OCI-LY3 (cell line): ENCODE measurements at regions not wholly inside any gene's neighbourhood (a gene's known extent, or its start where the extent isn't known, plus 50 kb on each side); places are given as distances from the start of the nearest gene placed in this dataset.

Source experiments
- H2AFZ ChIP-seq: fragments of 200-600, 300-600 bp; shearing (Covaris generic); 2 replicates; pipeline ENCODE4 v1.6.0; 2014; ENCODE audit warnings: antibody characterized with exemption, low read depth, low read length
- H3K27ac ChIP-seq: fragments of 200-600, 300-600 bp; sonication (generic); 2 replicates; pipeline ENCODE4 v1.5.1; 2014; ENCODE audit warnings: mild to moderate bottlenecking, low read length, moderate library complexity, mixed read lengths
- H3K27me3 ChIP-seq: fragments of 200-600, 300-600 bp; sonication (generic); 2 replicates; pipeline ENCODE4 v1.6.1; 2014; ENCODE audit warnings: low read depth, low read length, mixed read lengths
- H3K36me3 ChIP-seq: fragments of 200-600, 300-600 bp; sonication (generic); replicated peaks from 2 replicates; pipeline ENCODE3; 2014; ENCODE audit warnings: low read depth, low read length, mixed read lengths
- H3K4me1 ChIP-seq: fragments of 300-600, 200-600 bp; sonication (generic); 2 replicates; pipeline ENCODE4 v1.6.1; 2014; ENCODE audit warnings: low read length, mixed read lengths
- H3K4me2 ChIP-seq: fragments of 200-600, 300-600 bp; sonication (generic); 2 replicates; pipeline ENCODE4 v1.6.1; 2014; ENCODE audit warnings: low read length, mixed read lengths
- H3K4me3 ChIP-seq: fragments of 300-600, 200-600 bp; sonication (generic); 2 replicates; pipeline ENCODE4 v1.5.1; 2014; ENCODE audit warnings: antibody characterized with exemption, mild to moderate bottlenecking, low read length, moderate library complexity
- H3K79me2 ChIP-seq: fragments of 300-600, 200-600 bp; shearing (Covaris generic); 2 replicates; pipeline ENCODE4 v1.6.1; 2014; ENCODE audit warnings: mild to moderate bottlenecking, low read length, mixed read lengths
- H3K9ac ChIP-seq: fragments of 300-600, 200-600 bp; shearing (Covaris generic); 2 replicates; pipeline ENCODE4 v1.6.0; 2014; ENCODE audit warnings: mild to moderate bottlenecking, low read length, moderate library complexity
- H3K9me3 ChIP-seq: fragments of 200-600, 300-600 bp; shearing (Covaris generic); 2 replicates; pipeline ENCODE4 v1.6.1; 2014; ENCODE audit warnings: low read length, mixed read lengths; ENCODE audit not compliant: insufficient read depth
- H4K20me1 ChIP-seq: fragments of 200-600, 300-600 bp; sonication (generic); 2 replicates; pipeline ENCODE4 v1.6.1; 2016; ENCODE audit warnings: low read length, mixed read lengths; ENCODE audit not compliant: insufficient read depth
- EZH2phosphoT487 ChIP-seq: fragments of 200-600 bp; shearing (Covaris generic); IDR thresholded peaks from 2 replicates; pipeline ENCODE4 v1.6.1; 2018; ENCODE audit warnings: antibody characterized with exemption, mixed run types, low read depth
- TF ChIP-seq, protein P1 (sequence below): fragments of 200-600, 300-600 bp; sonication (generic); IDR thresholded peaks from 2 replicates; pipeline ENCODE4 v1.5.1; 2014; ENCODE audit warnings: antibody characterized with exemption, low read length, low read depth

DNA sequence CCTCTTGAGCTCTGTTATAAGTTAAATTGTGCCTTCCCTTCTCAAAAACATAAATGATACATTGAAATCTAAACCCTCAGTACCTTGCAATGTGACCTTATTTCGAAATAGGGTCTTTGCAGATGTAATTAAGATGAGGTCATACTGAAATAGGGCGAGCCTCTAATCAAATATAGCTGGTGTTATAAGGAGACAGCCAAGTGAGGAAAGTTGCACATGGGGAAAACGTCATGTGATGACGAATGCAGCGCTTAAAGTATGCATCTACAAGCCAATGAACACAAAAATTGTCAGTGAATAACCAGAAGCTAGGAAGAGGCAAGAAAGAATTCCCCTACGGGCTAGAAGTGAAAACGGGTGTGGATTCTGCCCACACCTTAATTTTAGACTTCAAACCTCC is 305.2 kb upstream of the FOXG1 start:
- H2AFZ ChIP-seq: no peak overlapping the region
- TF ChIP-seq, protein P1, sequence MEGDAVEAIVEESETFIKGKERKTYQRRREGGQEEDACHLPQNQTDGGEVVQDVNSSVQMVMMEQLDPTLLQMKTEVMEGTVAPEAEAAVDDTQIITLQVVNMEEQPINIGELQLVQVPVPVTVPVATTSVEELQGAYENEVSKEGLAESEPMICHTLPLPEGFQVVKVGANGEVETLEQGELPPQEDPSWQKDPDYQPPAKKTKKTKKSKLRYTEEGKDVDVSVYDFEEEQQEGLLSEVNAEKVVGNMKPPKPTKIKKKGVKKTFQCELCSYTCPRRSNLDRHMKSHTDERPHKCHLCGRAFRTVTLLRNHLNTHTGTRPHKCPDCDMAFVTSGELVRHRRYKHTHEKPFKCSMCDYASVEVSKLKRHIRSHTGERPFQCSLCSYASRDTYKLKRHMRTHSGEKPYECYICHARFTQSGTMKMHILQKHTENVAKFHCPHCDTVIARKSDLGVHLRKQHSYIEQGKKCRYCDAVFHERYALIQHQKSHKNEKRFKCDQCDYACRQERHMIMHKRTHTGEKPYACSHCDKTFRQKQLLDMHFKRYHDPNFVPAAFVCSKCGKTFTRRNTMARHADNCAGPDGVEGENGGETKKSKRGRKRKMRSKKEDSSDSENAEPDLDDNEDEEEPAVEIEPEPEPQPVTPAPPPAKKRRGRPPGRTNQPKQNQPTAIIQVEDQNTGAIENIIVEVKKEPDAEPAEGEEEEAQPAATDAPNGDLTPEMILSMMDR: no peak
- TF ChIP-seq EZH2phosphoT487: no peak
- no peak overlapping the region for H3K27ac ChIP-seq
- no peak overlapping the region for H3K4me2 ChIP-seq
- H3K9me3 ChIP-seq: no peaks in the 10 kb centered on the region
- H3K4me3 ChIP-seq: no peak overlapping the region
- H3K27me3 ChIP-seq: no peaks in the 10 kb centered on the region
- H3K4me1 ChIP-seq: no peaks in the 10 kb centered on the region
- no peak overlapping the region for H3K9ac ChIP-seq
- no peaks in the 10 kb centered on the region for H3K36me3 ChIP-seq
- no peaks in the 10 kb centered on the region for H4K20me1 ChIP-seq
- no peaks in the 10 kb centered on the region for H3K79me2 ChIP-seq

DNA sequence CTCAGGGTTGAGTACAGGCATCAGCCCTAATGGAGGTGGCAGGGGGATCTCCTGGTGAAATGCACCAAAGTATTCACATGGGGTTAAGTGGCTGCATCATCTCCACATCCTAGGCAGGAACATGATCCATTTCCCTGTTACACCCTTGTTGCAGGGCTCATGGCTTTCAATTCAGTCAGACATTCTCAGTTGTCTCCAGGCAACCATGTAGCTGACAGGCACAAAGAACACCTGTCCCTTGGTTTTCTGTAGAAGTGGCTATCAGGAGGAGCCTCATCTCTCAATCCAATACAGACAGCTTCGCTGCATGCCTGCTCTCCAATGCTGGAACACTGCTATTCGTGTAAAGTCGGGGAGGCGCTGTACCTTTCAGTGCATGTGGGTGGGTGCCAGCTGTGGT is 299.0 kb upstream of the FOXG1 start:
- no peak overlapping the region for H3K4me2 ChIP-seq
- H3K79me2 ChIP-seq: no peaks in the 10 kb centered on the region
- H3K27me3 ChIP-seq: no peaks in the 10 kb centered on the region
- no peaks in the 10 kb centered on the region for H3K9me3 ChIP-seq
- H3K4me1 ChIP-seq: no peaks in the 10 kb centered on the region
- H3K27ac ChIP-seq: no peak overlapping the region
- no peaks in the 10 kb centered on the region for H3K36me3 ChIP-seq
- no peaks in the 10 kb centered on the region for H4K20me1 ChIP-seq
- no peak overlapping the region for H3K9ac ChIP-seq
- H2AFZ ChIP-seq: no peak overlapping the region
- TF ChIP-seq, protein P1: no peak
- TF ChIP-seq EZH2phosphoT487: no peak
- no peak overlapping the region for H3K4me3 ChIP-seq

DNA sequence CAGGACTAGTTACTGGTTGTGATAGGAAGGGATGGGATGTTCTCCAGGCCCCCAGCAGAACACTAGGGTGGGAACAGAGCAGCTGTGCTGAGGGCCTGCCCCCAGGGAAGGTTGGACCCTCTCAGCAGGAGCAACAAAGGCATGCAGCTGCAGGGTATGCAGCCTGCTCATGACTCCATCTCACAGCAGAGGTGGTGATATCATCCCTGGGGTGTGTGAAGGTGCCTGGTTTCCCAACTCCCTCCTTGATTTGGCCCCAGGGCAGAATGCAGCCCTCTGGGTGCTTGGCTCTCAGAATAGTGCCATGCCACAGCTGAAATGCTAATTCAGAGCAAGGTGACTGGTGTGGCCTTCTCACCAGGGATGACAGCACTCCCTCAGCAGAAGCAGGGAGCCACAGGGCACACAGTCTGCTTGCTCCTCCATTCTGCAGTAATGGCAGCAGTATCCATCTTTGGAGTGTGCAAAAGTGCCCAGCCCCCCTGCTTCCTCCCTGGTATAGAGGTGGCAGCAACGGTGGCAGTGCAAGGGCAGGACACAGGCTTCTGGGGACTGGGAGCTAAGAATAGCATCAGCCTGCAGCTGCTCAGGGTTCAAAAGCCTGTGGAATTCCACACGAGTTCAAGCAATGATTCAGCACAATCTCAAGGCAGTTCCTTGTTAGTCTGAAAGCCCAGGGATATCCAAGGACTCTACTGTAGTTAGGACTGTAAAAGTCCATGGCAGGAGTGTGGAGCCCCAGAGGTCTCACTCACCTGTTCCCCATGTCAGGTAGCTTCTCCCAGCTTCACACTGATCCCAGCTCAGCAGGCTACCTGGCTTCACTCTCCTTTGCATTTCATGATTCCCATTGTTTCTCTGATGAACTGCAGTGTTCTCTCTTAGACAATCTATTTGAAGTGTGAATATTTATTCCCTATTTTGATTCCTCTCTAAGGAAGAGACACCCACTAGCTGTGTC is 298.1 kb upstream of the FOXG1 start:
- H3K9ac ChIP-seq: no peak overlapping the region
- H3K27me3 ChIP-seq: no peaks in the 10 kb centered on the region
- no peaks in the 10 kb centered on the region for H3K4me1 ChIP-seq
- H3K4me2 ChIP-seq: no peak overlapping the region
- no peaks in the 10 kb centered on the region for H4K20me1 ChIP-seq
- H3K4me3 ChIP-seq: no peak overlapping the region
- H2AFZ ChIP-seq: no peak overlapping the region
- TF ChIP-seq, protein P1: no peak
- no peak for TF ChIP-seq EZH2phosphoT487
- H3K27ac ChIP-seq: no peak overlapping the region
- no peaks in the 10 kb centered on the region for H3K36me3 ChIP-seq
- H3K9me3 ChIP-seq: no peaks in the 10 kb centered on the region
- no peaks in the 10 kb centered on the region for H3K79me2 ChIP-seq

DNA sequence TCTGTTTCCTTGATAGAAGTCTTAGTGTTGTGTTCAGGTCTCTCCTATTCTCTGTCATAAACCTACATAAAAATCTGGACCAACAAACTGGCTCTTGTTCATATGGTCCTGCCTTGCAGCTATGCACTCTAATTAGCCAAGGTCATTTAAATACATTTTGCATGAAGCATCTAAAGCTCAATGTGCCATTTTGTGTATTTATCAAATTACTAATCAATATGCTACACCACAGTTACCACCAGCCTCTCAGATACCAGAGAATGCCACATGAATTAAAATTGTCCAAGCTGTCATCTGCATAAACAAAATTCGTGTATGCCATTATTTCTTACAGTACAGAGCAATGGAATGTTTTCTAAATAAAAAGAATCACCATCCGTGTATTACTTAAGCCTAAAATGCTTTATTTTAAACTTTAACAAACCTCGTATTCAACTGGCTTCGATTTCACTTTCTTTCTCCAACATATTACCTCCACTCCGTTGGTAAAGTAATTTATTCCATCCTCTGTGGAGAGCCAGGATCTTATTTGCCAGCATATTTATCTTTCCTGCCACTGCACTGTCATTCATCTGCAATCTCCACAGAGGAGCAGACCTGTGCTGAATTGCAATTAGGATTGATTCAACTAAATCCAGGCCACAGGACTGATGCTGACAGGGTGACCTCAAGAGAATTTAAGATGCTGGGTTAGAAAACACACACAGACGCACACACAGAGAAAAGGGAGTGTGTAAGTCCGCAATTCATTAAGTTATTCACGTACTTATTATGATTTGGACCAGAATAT is 284.1 kb upstream of the FOXG1 start:
- Histone ChIP-seq H3K79me2 (no peaks in the 10 kb centered on the region), H3K27ac (no peak overlapping the region), H3K4me1 (no peaks in the 10 kb centered on the region), H3K4me2 (no peak overlapping the region), H3K4me3 (no peak overlapping the region), H3K36me3 (no peaks in the 10 kb centered on the region), H2AFZ (no peak overlapping the region), H4K20me1 (no peaks in the 10 kb centered on the region), H3K9me3 (no peaks in the 10 kb centered on the region), H3K9ac (no peak overlapping the region), H3K27me3 (no peaks in the 10 kb centered on the region)
- TF ChIP-seq EZH2phosphoT487: no peak
- TF ChIP-seq, protein P1: no peak
